Naive thymus-derived CD4-positive, alpha-beta T cell (primary cell): ENCODE measurements at regions not wholly inside any gene's neighbourhood (a gene's known extent, or its start where the extent isn't known, plus 50 kb on each side); places are given as distances from the start of the nearest gene placed in this dataset.
"Not testable (repeated sequence)": the region's sequence is repeated elsewhere in the genome, so short reads cannot be mapped to it uniquely, and the experiment has no call there.

Source experiments
- ATAC-seq: fragments of 150-1000 bp; cut with Tn5 transposase; 2 replicates; pipeline ENCODE4 v1.10.0; 2021; ENCODE audit warnings: mild to moderate bottlenecking, moderate library complexity
- CTCF ChIA-PET: fragments of 350-600 bp; sonication (Branson Sonifier 250); formaldehyde crosslinking; loops from one replicate; lab custom pipeline; 2021; ENCODE audit warnings: antibody characterized with exemption; lab: Charles Lee
- POLR2A ChIA-PET: fragments of 350-600 bp; sonication (Branson Sonifier 250); formaldehyde crosslinking; loops from one replicate; lab custom pipeline; 2021; ENCODE audit warnings: antibody characterized with exemption, inconsistent platforms; lab: Charles Lee
- DNase-seq, 9 donors: peaks; one replicate each; pipeline versions ENCODE4 v3.0.0 to v3.0.0-alpha.2; 2020 to 2022; ENCODE audit warnings: mixed read lengths in 1 of 9
- H3K27ac ChIP-seq: one replicate; pipeline ENCODE4 v1.7.0; 2013; ENCODE audit warnings: mild to moderate bottlenecking, low read depth, low read length, moderate library complexity
- H3K27me3 ChIP-seq, 2 donors: one replicate each; pipeline ENCODE4 v1.7.0; 2013; ENCODE audit warnings: low read length in 2 of 2, mild to moderate bottlenecking in 2 of 2, moderate library complexity in 2 of 2; ENCODE audit not compliant: control insufficient read depth in 2 of 2, insufficient read depth in 2 of 2
- H3K36me3 ChIP-seq, 3 experiments: 1 replicate in 2 of 3; 2 replicates in 1 of 3; pipeline ENCODE4 v1.7.0; 2013; ENCODE audit warnings: low read length in 3 of 3, mild to moderate bottlenecking in 3 of 3, moderate library complexity in 1 of 3; ENCODE audit not compliant: insufficient read depth in 3 of 3, control insufficient read depth in 2 of 3
- H3K4me1 ChIP-seq, 2 donors: one replicate each; pipeline ENCODE4 v1.7.0; 2013; ENCODE audit warnings: low read length in 2 of 2, mild to moderate bottlenecking in 2 of 2, moderate library complexity in 1 of 2; ENCODE audit not compliant: control insufficient read depth in 2 of 2, insufficient read depth in 2 of 2
- H3K4me3 ChIP-seq: 2 replicates; pipeline ENCODE4 v1.7.0; 2013; ENCODE audit warnings: mild to moderate bottlenecking, low read length
- H3K9me3 ChIP-seq, 3 experiments: 1 replicate in 2 of 3; 2 replicates in 1 of 3; pipeline ENCODE4 v1.7.0; 2013; ENCODE audit warnings: low read length in 3 of 3; ENCODE audit not compliant: control insufficient read depth in 2 of 3
- H3K27ac Mint-ChIP-seq, 9 donors: one replicate each; pipeline ENCODE4 v1.8.0; 2020 to 2022; ENCODE audit warnings: mixed read lengths in 9 of 9, mild to moderate bottlenecking in 8 of 9, moderate library complexity in 5 of 9, inconsistent platforms in 2 of 9
- H3K27me3 Mint-ChIP-seq, 5 donors: one replicate each; pipeline ENCODE4 v1.8.0; 2021 to 2022; ENCODE audit warnings: mixed read lengths in 5 of 5, mild to moderate bottlenecking in 1 of 5
- H3K36me3 Mint-ChIP-seq, 5 donors: one replicate each; pipeline ENCODE4 v1.8.0; 2020 to 2022; ENCODE audit warnings: mixed read lengths in 5 of 5, mild to moderate bottlenecking in 3 of 5, inconsistent platforms in 1 of 5
- H3K4me1 Mint-ChIP-seq, 7 donors: one replicate each; pipeline ENCODE4 v1.8.0; 2020 to 2022; ENCODE audit warnings: mixed read lengths in 7 of 7, mild to moderate bottlenecking in 3 of 7, inconsistent platforms in 1 of 7
- H3K4me3 Mint-ChIP-seq, 10 donors: one replicate each; pipeline ENCODE4 v1.8.0; 2020 to 2022; ENCODE audit warnings: mild to moderate bottlenecking in 10 of 10, mixed read lengths in 10 of 10, moderate library complexity in 6 of 10, inconsistent platforms in 2 of 10
- H3K9me3 Mint-ChIP-seq, 11 donors: one replicate each; pipeline ENCODE4 v1.8.0; 2020 to 2022; ENCODE audit warnings: mixed read lengths in 11 of 11, mild to moderate bottlenecking in 4 of 11, inconsistent platforms in 1 of 11, moderate library complexity in 1 of 11
- intact Hi-C, 2 donors: fragments of 100-400 bp; cut with micrococcal nuclease; formaldehyde crosslinking; loops; one replicate each; pipeline ENCODE4 v1.15.1; 2023

- Mint-ChIP-seq H3K27ac (no peak overlapping the region), H3K27me3 (peaks cover 0 to 46% (median 9%) of the 10 kb centered on the region in 5 donors), H3K36me3 (no peaks in the 10 kb centered on the region), H3K4me3 (no peak overlapping the region), H3K4me1 (peaks cover 0 to 11% (median 5%) of the 10 kb centered on the region in 7 donors), H3K9me3 (no peaks in the 10 kb centered on the region)
- intact Hi-C loops = no loop called here
- DNase-seq = no peak
- Histone ChIP-seq H3K4me3 (no peak overlapping the region), H3K27me3 (no peaks in the 10 kb centered on the region), H3K4me1 (peaks cover 0 to 3% of the 10 kb centered on the region in 2 donors), H3K27ac (no peak overlapping the region), H3K9me3 (no peaks in the 10 kb centered on the region), H3K36me3 (no peaks in the 10 kb centered on the region)
- ChIA-PET POLR2A (no interaction called here), CTCF (no interaction called here)
- ATAC-seq = no peak
Observed at GRCh38 chr9:99663297-99663696, 158.4 kb upstream of the NR4A3 start.

DNA sequence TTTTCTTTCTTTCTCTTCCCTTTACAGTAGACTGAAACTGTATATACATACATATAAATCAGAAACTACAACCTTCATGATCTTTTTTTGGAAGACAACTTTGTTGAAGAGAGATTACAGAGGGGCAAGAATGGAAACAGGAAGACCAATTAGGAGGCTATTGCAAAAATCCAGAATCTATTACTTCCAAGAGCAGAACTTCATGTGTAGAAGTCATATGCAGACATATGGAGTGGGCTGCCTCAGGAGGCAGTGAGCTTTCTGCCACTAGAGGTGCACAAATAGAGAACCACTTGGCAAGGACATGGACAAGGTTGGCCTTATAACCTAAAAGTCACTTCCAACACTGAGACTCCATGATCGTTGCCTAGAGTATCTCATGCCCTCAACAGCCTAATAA is 157.8 kb upstream of the NR4A3 start:
- peaks cover 0 to 41% (median 9%) of the 10 kb centered on the region in 5 donors for H3K27me3 Mint-ChIP-seq
- H3K4me3 ChIP-seq = no peak overlapping the region
- no peaks in the 10 kb centered on the region for H3K9me3 Mint-ChIP-seq
- H3K27ac ChIP-seq = no peak overlapping the region
- no peaks in the 10 kb centered on the region for H3K36me3 ChIP-seq
- peaks cover 0 to 3% of the 10 kb centered on the region in 2 donors for H3K4me1 ChIP-seq
- H3K27ac Mint-ChIP-seq = no peak overlapping the region
- intact Hi-C loops = no loop called here
- H3K9me3 ChIP-seq = no peaks in the 10 kb centered on the region
- no peak for DNase-seq
- H3K27me3 ChIP-seq = no peaks in the 10 kb centered on the region
- CTCF ChIA-PET = no interaction called here
- no peak overlapping the region for H3K4me3 Mint-ChIP-seq
- no peak for ATAC-seq
- no peaks in the 10 kb centered on the region for H3K36me3 Mint-ChIP-seq
- H3K4me1 Mint-ChIP-seq = peaks cover 0 to 11% (median 5%) of the 10 kb centered on the region in 7 donors
- POLR2A ChIA-PET = no interaction called here

- POLR2A ChIA-PET = no interaction called here
- Mint-ChIP-seq H3K27ac (no peak overlapping the region), H3K27me3 (peaks cover 0 to 34% (median 5%) of the 10 kb centered on the region in 5 donors), H3K4me1 (peaks cover 0 to 9% (median 5%) of the 10 kb centered on the region in 7 donors), H3K9me3 (no peaks in the 10 kb centered on the region), H3K4me3 (no peak overlapping the region), H3K36me3 (no peaks in the 10 kb centered on the region)
- Histone ChIP-seq H3K36me3 (no peaks in the 10 kb centered on the region), H3K4me1 (peaks cover 0 to 3% of the 10 kb centered on the region in 2 donors), H3K4me3 (no peak overlapping the region), H3K27me3 (no peaks in the 10 kb centered on the region), H3K9me3 (no peaks in the 10 kb centered on the region), H3K27ac (no peak overlapping the region)
- CTCF ChIA-PET = no interaction called here
- DNase-seq (peak in 1 of 9 donors; percentile 2), ATAC-seq (no peak)
- intact Hi-C loops = no loop called here
Observed at GRCh38 chr9:99666571-99666970, 155.1 kb upstream of the NR4A3 start.

DNA sequence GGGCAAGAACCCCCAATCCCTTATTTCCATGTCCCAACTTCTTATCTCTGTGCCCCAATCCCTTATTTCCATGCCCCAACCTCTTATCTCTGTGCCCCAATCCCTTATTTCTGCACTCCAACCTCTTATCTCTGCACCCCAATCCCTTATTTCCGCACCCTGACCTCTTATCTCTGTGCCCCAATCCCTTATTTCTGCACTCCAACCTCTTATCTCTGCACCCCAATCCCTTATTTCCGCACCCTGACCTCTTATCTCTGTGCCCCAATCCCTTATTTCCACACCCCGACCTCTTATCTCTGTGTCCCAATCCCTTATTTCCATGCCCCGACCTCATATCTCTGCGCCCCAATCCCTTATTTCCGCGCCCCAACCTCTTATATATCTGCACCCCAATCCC is 150.8 kb upstream of the NR4A3 start:
- intact Hi-C loops, CTCF ChIA-PET, H3K4me1 Mint-ChIP-seq, DNase-seq, H3K27ac ChIP-seq, ATAC-seq, POLR2A ChIA-PET, H3K4me3 ChIP-seq, H3K27me3 ChIP-seq, H3K4me1 ChIP-seq, H3K9me3 Mint-ChIP-seq, H3K27ac Mint-ChIP-seq, H3K36me3 ChIP-seq, H3K4me3 Mint-ChIP-seq, H3K36me3 Mint-ChIP-seq, H3K9me3 ChIP-seq, H3K27me3 Mint-ChIP-seq: not testable (repeated sequence)

GRCh38 chr9:99677281-99677680 is 144.4 kb upstream of the NR4A3 start:
- no peak overlapping the region for H3K27ac ChIP-seq
- no peak overlapping the region for H3K4me3 Mint-ChIP-seq
- H3K9me3 ChIP-seq = peaks cover 0 to 2% (median 0%) of the 10 kb centered on the region in 3 experiments
- H3K4me3 ChIP-seq = no peak overlapping the region
- H3K27me3 ChIP-seq = no peaks in the 10 kb centered on the region
- ATAC-seq (no peak), DNase-seq (no peak)
- H3K4me1 Mint-ChIP-seq = peaks cover 0 to 2% (median 0%) of the 10 kb centered on the region in 7 donors
- ChIA-PET POLR2A (no interaction called here), CTCF (no interaction called here)
- intact Hi-C loops = no loop called here
- no peaks in the 10 kb centered on the region for H3K36me3 ChIP-seq
- no peaks in the 10 kb centered on the region for H3K4me1 ChIP-seq
- no peak overlapping the region for H3K27ac Mint-ChIP-seq
- H3K9me3 Mint-ChIP-seq = peaks cover 4 to 25% (median 9%) of the 10 kb centered on the region in 11 donors
- H3K27me3 Mint-ChIP-seq = peaks cover 0 to 14% (median 3%) of the 10 kb centered on the region in 5 donors
- peaks cover 0 to 3% (median 2%) of the 10 kb centered on the region in 5 donors for H3K36me3 Mint-ChIP-seq

GRCh38 chr9:99678566-99678965 is 143.1 kb upstream of the NR4A3 start:
- DNase-seq (no peak), ATAC-seq (no peak)
- Histone ChIP-seq H3K27ac (no peak overlapping the region), H3K36me3 (no peaks in the 10 kb centered on the region), H3K27me3 (no peaks in the 10 kb centered on the region), H3K4me3 (no peak overlapping the region), H3K4me1 (no peaks in the 10 kb centered on the region), H3K9me3 (peaks cover 0 to 4% (median 0%) of the 10 kb centered on the region in 3 experiments)
- peaks cover 7 to 34% (median 14%) of the 10 kb centered on the region in 11 donors for H3K9me3 Mint-ChIP-seq
- no peak overlapping the region for H3K27ac Mint-ChIP-seq
- H3K36me3 Mint-ChIP-seq = peaks cover 0 to 7% (median 3%) of the 10 kb centered on the region in 5 donors
- peaks cover 0 to 2% (median 0%) of the 10 kb centered on the region in 7 donors for H3K4me1 Mint-ChIP-seq
- intact Hi-C loops = no loop called here
- peaks cover 0 to 20% (median 6%) of the 10 kb centered on the region in 5 donors for H3K27me3 Mint-ChIP-seq
- POLR2A ChIA-PET = no interaction called here
- H3K4me3 Mint-ChIP-seq = no peak overlapping the region
- CTCF ChIA-PET = interaction anchor here (0.5 kb wide), 1 partner anchor 201 kb away, joined by 4 read pairs; no protein-coding TSS in a partner anchor

- ChIA-PET CTCF (no interaction called here), POLR2A (no interaction called here)
- no peak overlapping the region for H3K27ac ChIP-seq
- ATAC-seq = no peak
- no peak overlapping the region for H3K27ac Mint-ChIP-seq
- H3K4me3 ChIP-seq = no peak overlapping the region
- H3K27me3 Mint-ChIP-seq = peaks cover 0 to 20% (median 6%) of the 10 kb centered on the region in 5 donors
- no peaks in the 10 kb centered on the region for H3K27me3 ChIP-seq
- no peaks in the 10 kb centered on the region for H3K36me3 ChIP-seq
- peaks cover 0 to 4% (median 0%) of the 10 kb centered on the region in 3 experiments for H3K9me3 ChIP-seq
- intact Hi-C loops = no loop called here
- H3K9me3 Mint-ChIP-seq = peaks cover 5 to 34% (median 14%) of the 10 kb centered on the region in 11 donors
- no peaks in the 10 kb centered on the region for H3K4me1 ChIP-seq
- peaks cover 0 to 2% (median 0%) of the 10 kb centered on the region in 7 donors for H3K4me1 Mint-ChIP-seq
- H3K4me3 Mint-ChIP-seq = no peak overlapping the region
- peaks cover 0 to 7% (median 3%) of the 10 kb centered on the region in 5 donors for H3K36me3 Mint-ChIP-seq
- DNase-seq = no peak
Observed at GRCh38 chr9:99680191-99680590, 141.5 kb upstream of the NR4A3 start.
